MM.1S (cell line): ENCODE measurements at regions not wholly inside any gene's neighbourhood (a gene's known extent, or its start where the extent isn't known, plus 50 kb on each side); places are given as distances from the start of the nearest gene placed in this dataset.

Experiments used
- EZH2phosphoT487 ChIP-seq: fragments of 300-600 bp; sonication (generic); IDR thresholded peaks from 2 replicates; pipeline ENCODE4 v1.6.1; 2018; ENCODE audit warnings: antibody characterized with exemption, low read length
- TF ChIP-seq, protein P1 (sequence below): fragments of 300-600 bp; sonication (generic); IDR thresholded peaks from 2 replicates; pipeline ENCODE4 v1.5.1; 2016; ENCODE audit warnings: antibody characterized with exemption, low read length, mixed read lengths

DNA sequence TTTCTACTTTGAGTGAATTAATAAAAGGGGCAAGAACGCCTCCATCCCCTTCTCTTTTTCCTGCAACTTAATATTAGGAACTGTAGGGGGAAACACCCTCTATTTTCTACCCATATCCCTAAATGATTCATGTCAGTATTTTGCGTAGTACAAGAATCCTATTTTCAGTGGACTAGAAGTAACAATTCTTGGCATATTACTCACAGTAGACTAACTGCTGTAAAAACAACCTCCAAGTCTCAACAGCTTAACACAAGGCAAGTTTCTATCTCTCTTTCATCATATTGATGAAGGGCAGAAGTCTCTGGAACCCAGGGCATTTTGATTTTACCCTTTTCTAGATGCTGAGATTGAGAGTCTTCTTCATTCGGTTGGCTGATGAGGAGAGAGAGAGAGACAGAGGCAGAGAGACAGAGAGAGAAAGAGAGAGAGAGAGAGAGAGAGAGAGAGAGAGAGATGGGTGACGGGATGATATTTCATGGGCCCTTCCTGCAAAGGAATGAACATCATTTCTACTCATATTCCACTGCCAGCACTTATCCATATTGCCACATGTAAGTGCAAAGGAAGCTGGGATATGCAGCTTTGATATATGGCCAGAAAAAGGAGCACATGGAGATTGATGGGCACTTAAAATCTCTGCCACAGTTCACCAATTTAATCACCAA is 481.6 kb downstream of the LPIN1 start:
- TF ChIP-seq, protein P1, sequence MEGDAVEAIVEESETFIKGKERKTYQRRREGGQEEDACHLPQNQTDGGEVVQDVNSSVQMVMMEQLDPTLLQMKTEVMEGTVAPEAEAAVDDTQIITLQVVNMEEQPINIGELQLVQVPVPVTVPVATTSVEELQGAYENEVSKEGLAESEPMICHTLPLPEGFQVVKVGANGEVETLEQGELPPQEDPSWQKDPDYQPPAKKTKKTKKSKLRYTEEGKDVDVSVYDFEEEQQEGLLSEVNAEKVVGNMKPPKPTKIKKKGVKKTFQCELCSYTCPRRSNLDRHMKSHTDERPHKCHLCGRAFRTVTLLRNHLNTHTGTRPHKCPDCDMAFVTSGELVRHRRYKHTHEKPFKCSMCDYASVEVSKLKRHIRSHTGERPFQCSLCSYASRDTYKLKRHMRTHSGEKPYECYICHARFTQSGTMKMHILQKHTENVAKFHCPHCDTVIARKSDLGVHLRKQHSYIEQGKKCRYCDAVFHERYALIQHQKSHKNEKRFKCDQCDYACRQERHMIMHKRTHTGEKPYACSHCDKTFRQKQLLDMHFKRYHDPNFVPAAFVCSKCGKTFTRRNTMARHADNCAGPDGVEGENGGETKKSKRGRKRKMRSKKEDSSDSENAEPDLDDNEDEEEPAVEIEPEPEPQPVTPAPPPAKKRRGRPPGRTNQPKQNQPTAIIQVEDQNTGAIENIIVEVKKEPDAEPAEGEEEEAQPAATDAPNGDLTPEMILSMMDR = no peak
- no peak for TF ChIP-seq EZH2phosphoT487
